ENCODE measurements at regions not wholly inside any gene's neighbourhood (a gene's known extent, or its start where the extent isn't known, plus 50 kb on each side); places are given as distances from the start of the nearest gene placed in this dataset.

DNA sequence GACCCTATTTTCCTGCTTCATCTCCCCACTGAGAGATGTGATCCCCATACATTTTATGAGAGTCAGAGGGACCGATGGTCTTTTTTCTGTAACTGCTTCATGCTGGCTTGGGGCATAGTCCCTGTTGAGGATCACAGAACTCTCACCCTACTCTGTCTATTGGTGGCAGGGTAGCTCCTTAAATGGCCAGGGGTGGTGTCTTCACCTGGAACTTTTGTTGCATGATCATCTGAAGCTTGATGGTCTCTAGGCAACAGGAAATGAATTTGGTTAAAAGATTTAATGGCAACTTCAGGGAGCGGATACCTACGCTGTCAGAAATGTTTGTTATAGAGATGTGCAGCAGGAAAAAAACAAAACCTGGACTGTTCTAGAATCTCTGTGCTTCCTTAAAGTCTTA lies 87.0 kb upstream of the GLIS3 start (continued):
- TF ChIP-seq ZNF532 (CRISPR knock-in tag; IDR thresholded peaks at IDR 0.05; ENCODE audit: borderline replicate concordance) (no peak), SOX15 (CRISPR knock-in tag; IDR thresholded peaks at IDR 0.05) (no peak), KAT7 (CRISPR knock-in tag; IDR thresholded peaks at IDR 0.05; ENCODE audit: borderline replicate concordance) (no peak), TCF7 (CRISPR knock-in tag; IDR thresholded peaks at IDR 0.05; ENCODE audit: low read depth) (no peak), CDX4 (CRISPR knock-in tag; IDR thresholded peaks at IDR 0.05; ENCODE audit: borderline replicate concordance) (no peak), CREM (CRISPR knock-in tag; IDR thresholded peaks at IDR 0.05) (no peak), IRF1 (CRISPR knock-in tag; IDR thresholded peaks at IDR 0.05) (no peak)

GRCh38 chr9:4384750-4385149 lies 84.9 kb upstream of the GLIS3 start:
- H3K4me1 Mint-ChIP-seq: no peaks in the 10 kb centered on the region
- DNase-seq (ENCODE audit: low spot score): no peak
- H3K27ac Mint-ChIP-seq: no peak overlapping the region
- TF ChIP-seq, protein P1, sequence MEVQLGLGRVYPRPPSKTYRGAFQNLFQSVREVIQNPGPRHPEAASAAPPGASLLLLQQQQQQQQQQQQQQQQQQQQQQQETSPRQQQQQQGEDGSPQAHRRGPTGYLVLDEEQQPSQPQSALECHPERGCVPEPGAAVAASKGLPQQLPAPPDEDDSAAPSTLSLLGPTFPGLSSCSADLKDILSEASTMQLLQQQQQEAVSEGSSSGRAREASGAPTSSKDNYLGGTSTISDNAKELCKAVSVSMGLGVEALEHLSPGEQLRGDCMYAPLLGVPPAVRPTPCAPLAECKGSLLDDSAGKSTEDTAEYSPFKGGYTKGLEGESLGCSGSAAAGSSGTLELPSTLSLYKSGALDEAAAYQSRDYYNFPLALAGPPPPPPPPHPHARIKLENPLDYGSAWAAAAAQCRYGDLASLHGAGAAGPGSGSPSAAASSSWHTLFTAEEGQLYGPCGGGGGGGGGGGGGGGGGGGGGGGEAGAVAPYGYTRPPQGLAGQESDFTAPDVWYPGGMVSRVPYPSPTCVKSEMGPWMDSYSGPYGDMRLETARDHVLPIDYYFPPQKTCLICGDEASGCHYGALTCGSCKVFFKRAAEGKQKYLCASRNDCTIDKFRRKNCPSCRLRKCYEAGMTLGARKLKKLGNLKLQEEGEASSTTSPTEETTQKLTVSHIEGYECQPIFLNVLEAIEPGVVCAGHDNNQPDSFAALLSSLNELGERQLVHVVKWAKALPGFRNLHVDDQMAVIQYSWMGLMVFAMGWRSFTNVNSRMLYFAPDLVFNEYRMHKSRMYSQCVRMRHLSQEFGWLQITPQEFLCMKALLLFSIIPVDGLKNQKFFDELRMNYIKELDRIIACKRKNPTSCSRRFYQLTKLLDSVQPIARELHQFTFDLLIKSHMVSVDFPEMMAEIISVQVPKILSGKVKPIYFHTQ (CRISPR knock-in tag; IDR thresholded peaks at IDR 0.05): no peak
- no peak for TF ChIP-seq MAX (CRISPR knock-in tag; IDR thresholded peaks at IDR 0.05)
- no peak for ATAC-seq
- CTCF ChIA-PET: interaction anchor here (8.3 kb wide), 1 partner anchor 165 kb away, joined by 76 read pairs; no protein-coding TSS in a partner anchor
- no peak overlapping the region for H3K4me3 Mint-ChIP-seq
- H3K36me3 Mint-ChIP-seq: no peaks in the 10 kb centered on the region
- POLR2A ChIA-PET: no interaction called here
- H3K27me3 Mint-ChIP-seq (ENCODE audit: low read depth): no peaks in the 10 kb centered on the region
- no peaks in the 10 kb centered on the region for H3K9me3 Mint-ChIP-seq

DNA sequence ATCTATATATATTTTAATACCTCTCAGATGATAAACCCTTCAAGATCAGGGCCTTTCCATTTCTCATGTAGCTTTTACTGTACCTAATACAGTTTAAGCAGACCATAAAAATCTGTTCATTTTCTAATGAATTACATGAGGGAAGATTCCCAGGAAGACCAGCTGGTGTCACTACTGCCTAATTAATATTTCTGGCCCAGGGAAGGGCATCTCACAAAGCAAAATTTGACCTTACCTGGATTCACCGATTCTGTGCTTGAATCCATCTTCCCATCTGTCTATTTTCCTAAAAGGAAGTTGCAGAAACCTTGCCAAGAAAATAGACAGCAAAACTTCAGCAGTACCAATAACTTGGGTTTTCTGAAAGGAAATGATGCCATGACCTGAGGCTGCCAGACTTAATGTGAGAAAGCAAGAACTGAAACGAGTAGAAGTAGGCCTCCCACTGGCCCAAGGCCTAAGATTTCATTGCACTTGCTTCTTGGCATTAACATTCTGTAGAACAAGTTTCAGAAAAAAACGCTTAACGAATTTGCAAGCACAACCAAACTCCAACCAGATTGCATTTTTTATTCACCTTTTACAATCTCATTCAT lies 83.0 kb upstream of the GLIS3 start:
- ChIA-PET CTCF (interaction anchor here (0.7 to 8.3 kb wide), 5 partner anchors 109 to 257 kb away, joined by 3 to 76 read pairs (median 3); no protein-coding TSS in a partner anchor), POLR2A (no interaction called here)
- Mint-ChIP-seq H3K36me3 (no peaks in the 10 kb centered on the region), H3K4me3 (no peak overlapping the region), H3K4me1 (no peaks in the 10 kb centered on the region), H3K9me3 (no peaks in the 10 kb centered on the region), H3K27me3 (ENCODE audit: low read depth) (no peaks in the 10 kb centered on the region), H3K27ac (no peak overlapping the region)
- ATAC-seq (peak; percentile 60), DNase-seq (ENCODE audit: low spot score) (no peak)
- TF ChIP-seq ZBTB43 (CRISPR knock-in tag; IDR thresholded peaks at IDR 0.05) (no peak), ARID4B (CRISPR knock-in tag; IDR thresholded peaks at IDR 0.05; ENCODE audit: borderline replicate concordance) (no peak), ZNF121 (CRISPR knock-in tag; IDR thresholded peaks at IDR 0.05) (no peak), ZNF423 (CRISPR knock-in tag; IDR thresholded peaks at IDR 0.05) (no peak)
- TF ChIP-seq, protein P1 (CRISPR knock-in tag; IDR thresholded peaks at IDR 0.05): no peak
